Memory B cell (primary cell): ENCODE measurements at regions not wholly inside any gene's neighbourhood (a gene's known extent, or its start where the extent isn't known, plus 50 kb on each side); places are given as distances from the start of the nearest gene placed in this dataset.

Experiments used
- ATAC-seq: fragments of 150-1000 bp; cut with Tn5 transposase; 2 replicates; pipeline ENCODE4 v1.10.0; 2021; ENCODE audit warnings: low read depth, mild to moderate bottlenecking, moderate library complexity
- DNase-seq, 2 donors: peaks; one replicate each; pipeline ENCODE4 v3.0.0; 2022; ENCODE audit warnings: low spot score in 2 of 2
- H3K27ac Mint-ChIP-seq: one replicate; pipeline ENCODE4 v1.8.0; 2022; ENCODE audit warnings: mild to moderate bottlenecking, moderate library complexity, mixed read lengths
- H3K27me3 Mint-ChIP-seq: one replicate; pipeline ENCODE4 v1.8.0; 2022; ENCODE audit warnings: mixed read lengths
- H3K36me3 Mint-ChIP-seq: one replicate; pipeline ENCODE4 v1.8.0; 2022; ENCODE audit warnings: mild to moderate bottlenecking, mixed read lengths
- H3K4me1 Mint-ChIP-seq: one replicate; pipeline ENCODE4 v1.8.0; 2022; ENCODE audit warnings: mixed read lengths
- H3K4me3 Mint-ChIP-seq: one replicate; pipeline ENCODE4 v1.8.0; 2022; ENCODE audit warnings: mild to moderate bottlenecking, moderate library complexity, mixed read lengths
- H3K9me3 Mint-ChIP-seq: one replicate; pipeline ENCODE4 v1.8.0; 2022; ENCODE audit warnings: mixed read lengths

DNA sequence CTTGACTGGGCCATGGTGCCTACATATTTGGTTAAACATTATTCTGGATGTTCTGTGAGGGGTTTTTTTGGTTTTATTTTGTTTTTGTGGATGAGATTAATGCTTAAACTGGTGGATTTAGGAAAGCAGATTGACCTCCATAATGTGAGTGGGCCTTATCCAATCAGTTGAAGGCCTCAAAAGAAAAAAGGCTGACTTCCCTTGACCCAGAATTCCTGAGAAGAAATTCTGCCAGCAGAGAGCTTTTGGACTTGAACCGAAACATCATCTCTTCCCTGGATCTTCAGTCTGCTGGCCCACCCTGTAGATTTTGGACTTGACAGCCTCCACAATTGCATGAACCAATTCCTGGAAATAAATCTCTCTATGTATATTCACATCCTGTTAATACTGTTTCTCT, 94.4 kb downstream of the ADRA2A start:
- DNase-seq (no peak), ATAC-seq (no peak)
- Mint-ChIP-seq H3K9me3 (peaks cover 3% of the 10 kb centered on the region), H3K4me3 (no peak overlapping the region), H3K4me1 (no peaks in the 10 kb centered on the region), H3K27me3 (peaks cover 6% of the 10 kb centered on the region), H3K36me3 (no peaks in the 10 kb centered on the region), H3K27ac (no peak overlapping the region)

DNA sequence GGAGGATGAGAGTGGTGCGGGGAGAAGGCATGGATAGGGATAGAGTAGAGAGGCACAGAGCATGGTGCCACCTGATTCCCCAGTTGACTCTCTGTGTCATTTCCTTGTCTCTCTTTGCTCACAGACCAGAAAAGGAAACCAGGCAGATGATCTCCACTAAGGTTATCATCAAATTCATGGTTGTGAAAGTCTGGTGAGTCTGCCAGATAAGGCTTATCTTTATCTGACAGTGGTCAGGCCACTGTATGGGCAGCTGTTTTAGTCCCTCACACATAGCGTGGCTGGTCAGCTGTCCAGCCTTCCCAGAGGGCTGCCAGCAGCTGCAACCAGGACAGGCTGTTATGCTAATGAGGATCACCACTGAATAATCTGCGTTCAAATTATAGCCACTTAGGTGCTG, 99.0 kb downstream of the ADRA2A start:
- Mint-ChIP-seq H3K27ac (no peak overlapping the region), H3K27me3 (peaks cover 14% of the 10 kb centered on the region), H3K9me3 (no peaks in the 10 kb centered on the region), H3K36me3 (no peaks in the 10 kb centered on the region), H3K4me1 (peaks cover 5% of the 10 kb centered on the region), H3K4me3 (no peak overlapping the region)
- no peak for ATAC-seq
- DNase-seq = no peak

DNA sequence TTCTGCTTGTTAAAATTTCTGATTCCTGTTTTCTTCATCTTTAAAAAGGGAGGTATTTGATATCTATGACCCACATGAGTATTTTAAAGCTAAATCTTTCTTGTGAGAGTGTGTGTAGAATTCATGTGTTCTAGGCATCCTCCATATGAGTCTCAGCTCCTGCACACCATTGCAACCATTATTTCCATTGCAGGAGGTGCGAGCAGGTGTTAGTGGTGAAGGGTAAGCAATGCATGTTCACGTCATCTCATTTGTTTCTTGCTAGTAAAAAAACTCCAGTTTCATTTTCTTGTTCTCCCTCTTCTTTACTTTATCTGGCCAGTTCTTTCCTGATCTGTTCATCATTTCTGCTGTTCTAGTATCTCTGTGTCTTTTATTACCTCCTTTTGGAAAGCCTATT, 100.5 kb downstream of the ADRA2A start:
- Mint-ChIP-seq H3K9me3 (no peaks in the 10 kb centered on the region), H3K27me3 (peaks cover 17% of the 10 kb centered on the region), H3K4me3 (no peak overlapping the region), H3K36me3 (no peaks in the 10 kb centered on the region), H3K27ac (no peak overlapping the region), H3K4me1 (peaks cover 5% of the 10 kb centered on the region)
- DNase-seq (no peak), ATAC-seq (no peak)

DNA sequence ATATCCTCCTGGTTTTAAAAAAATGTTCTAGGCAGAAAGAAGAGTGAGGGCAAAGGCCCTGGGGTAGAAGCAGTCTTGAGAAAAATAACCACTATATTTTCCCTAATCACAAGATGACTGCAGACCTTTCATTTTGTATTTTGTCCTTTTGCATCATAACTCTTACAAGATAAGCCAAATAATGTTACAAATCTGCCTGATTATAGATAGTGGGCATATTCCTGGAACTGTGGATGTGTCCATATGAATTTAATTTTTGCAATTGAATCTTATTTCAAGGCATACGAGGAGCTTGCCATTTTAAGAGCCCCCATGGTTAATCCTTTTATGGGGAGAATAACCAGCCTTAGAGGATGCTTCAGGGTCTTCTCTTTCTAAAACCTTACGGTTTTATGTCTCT, 102.7 kb downstream of the ADRA2A start:
- H3K4me3 Mint-ChIP-seq = no peak overlapping the region
- H3K9me3 Mint-ChIP-seq = no peaks in the 10 kb centered on the region
- H3K27ac Mint-ChIP-seq = no peak overlapping the region
- DNase-seq (no peak), ATAC-seq (no peak)
- no peaks in the 10 kb centered on the region for H3K36me3 Mint-ChIP-seq
- H3K4me1 Mint-ChIP-seq = peaks cover 5% of the 10 kb centered on the region
- H3K27me3 Mint-ChIP-seq = peaks cover 17% of the 10 kb centered on the region

DNA sequence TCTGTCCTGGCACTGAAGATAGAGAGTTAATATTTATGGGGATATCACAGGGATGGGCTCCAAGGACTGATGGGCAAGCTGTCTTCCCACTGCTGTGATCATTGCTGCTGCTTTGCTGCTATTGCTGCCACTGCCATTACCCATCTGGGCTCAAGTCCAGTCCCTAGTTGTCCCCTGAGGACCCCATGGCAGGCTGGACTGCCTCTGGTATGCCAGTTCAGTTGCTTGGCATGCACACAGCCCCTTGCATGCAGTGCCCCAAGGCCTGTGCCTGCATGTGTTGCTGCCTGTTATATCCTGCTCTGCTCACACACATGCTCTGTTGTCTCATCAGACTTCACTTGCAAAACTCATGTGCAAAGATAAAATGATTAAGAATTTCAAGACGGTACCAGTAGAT, 109.5 kb downstream of the ADRA2A start:
- no peak for DNase-seq
- Mint-ChIP-seq H3K9me3 (no peaks in the 10 kb centered on the region), H3K36me3 (no peaks in the 10 kb centered on the region), H3K4me1 (no peaks in the 10 kb centered on the region), H3K27me3 (peaks cover 9% of the 10 kb centered on the region), H3K4me3 (no peak overlapping the region), H3K27ac (no peak overlapping the region)
- no peak for ATAC-seq

DNA sequence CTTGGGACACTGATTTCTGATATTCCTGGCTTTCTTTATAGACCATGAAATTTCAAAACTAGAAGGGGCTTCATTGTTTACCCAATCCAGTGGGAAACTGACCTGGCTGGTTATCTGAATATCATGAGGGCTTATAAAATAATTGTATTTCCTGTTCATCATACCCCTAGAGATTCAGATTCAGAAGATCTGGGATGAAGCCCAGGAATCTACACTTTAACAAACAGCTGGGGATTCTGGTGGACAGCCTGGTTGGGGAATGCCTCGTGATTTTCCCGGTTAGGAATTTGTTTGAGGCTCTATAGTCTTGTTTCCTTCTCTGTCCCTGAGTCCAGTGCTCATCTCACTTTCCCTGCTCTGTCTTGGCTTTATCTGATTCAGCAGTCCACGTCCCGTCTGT, 110.3 kb downstream of the ADRA2A start:
- ATAC-seq (no peak), DNase-seq (no peak)
- no peaks in the 10 kb centered on the region for H3K36me3 Mint-ChIP-seq
- H3K4me3 Mint-ChIP-seq = no peak overlapping the region
- peaks cover 9% of the 10 kb centered on the region for H3K27me3 Mint-ChIP-seq
- no peaks in the 10 kb centered on the region for H3K4me1 Mint-ChIP-seq
- no peak overlapping the region for H3K27ac Mint-ChIP-seq
- H3K9me3 Mint-ChIP-seq = no peaks in the 10 kb centered on the region

DNA sequence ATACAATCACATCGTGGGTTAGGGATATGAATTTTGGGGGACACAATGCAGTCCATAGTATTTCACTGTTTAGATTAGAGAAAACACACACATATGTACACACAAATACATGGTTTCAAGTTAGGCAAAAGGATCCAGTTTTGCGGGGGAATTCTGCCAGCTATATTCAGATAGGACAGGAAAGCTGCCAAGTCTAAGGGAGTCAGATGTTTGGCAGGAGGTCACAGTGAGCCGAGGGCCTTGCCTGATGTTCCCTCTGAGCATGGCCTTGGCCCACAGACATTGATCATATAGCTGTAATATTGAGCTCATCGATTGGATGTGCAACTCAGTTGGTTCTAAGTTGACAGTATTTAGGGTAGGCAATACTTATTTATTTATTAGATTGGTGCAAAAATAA, 122.8 kb downstream of the ADRA2A start:
- H3K9me3 Mint-ChIP-seq = peaks cover 1% of the 10 kb centered on the region
- DNase-seq (no peak), ATAC-seq (no peak)
- H3K27ac Mint-ChIP-seq = no peak overlapping the region
- peaks cover 12% of the 10 kb centered on the region for H3K27me3 Mint-ChIP-seq
- no peaks in the 10 kb centered on the region for H3K4me1 Mint-ChIP-seq
- no peak overlapping the region for H3K4me3 Mint-ChIP-seq
- H3K36me3 Mint-ChIP-seq = no peaks in the 10 kb centered on the region

DNA sequence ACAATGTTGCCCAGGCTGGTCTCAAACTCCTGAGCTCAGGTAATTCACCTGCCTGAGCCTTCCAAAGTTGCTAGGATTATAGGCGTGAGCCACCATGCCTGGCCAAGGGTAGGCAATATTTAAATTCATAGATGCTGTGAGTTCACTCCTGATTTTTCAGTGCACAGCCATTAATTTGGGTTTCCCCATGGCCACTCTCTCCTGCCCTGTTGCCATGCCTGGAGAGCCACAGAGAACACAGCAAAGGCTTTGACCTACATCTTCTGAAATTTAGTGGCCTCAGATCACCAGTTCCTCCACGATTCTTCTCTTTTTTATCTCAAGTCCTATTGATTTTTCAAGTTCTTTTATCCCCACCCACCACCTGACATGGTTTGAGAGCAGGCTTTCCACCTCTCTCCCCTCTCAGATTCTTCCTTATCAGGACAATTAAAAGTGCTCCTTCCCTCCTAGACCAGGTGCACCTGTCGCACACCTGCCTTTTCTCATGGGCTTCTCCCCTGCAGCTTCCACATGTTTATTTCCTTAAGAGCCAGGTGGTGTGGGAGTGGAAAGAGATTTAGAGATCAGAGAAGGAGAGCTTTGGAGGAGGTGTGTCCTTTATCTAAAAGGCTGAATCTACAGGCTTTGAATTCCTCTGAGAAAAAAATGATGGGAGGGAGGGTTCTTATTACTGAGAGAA, 123.8 kb downstream of the ADRA2A start:
- DNase-seq = no peak
- Mint-ChIP-seq H3K36me3 (no peaks in the 10 kb centered on the region), H3K4me1 (no peaks in the 10 kb centered on the region), H3K27ac (no peak overlapping the region), H3K4me3 (no peak overlapping the region), H3K9me3 (no peaks in the 10 kb centered on the region), H3K27me3 (peaks cover 9% of the 10 kb centered on the region)
- ATAC-seq = no peak

DNA sequence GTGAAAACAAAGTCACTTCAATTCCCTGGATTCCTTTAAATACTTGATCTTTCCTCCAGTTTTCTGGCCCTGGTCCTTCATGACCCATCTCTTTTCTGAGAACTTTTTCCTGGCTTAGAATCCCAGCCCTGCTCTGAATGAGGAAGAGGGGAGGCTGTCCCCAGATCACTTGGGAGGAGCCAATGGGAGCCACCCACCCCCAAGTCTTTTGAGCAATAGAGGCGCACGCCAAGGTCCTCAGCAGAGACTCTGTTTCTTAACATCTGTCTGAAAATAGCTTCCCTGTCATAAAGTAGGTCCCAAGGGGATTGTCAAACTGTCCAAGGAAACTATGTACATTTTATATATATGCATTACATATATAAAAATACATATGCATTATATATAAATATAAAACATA, 126.8 kb downstream of the ADRA2A start:
- Mint-ChIP-seq H3K9me3 (no peaks in the 10 kb centered on the region), H3K4me1 (no peaks in the 10 kb centered on the region), H3K4me3 (no peak overlapping the region), H3K36me3 (no peaks in the 10 kb centered on the region), H3K27me3 (peaks cover 12% of the 10 kb centered on the region), H3K27ac (no peak overlapping the region)
- DNase-seq = no peak
- ATAC-seq = no peak

DNA sequence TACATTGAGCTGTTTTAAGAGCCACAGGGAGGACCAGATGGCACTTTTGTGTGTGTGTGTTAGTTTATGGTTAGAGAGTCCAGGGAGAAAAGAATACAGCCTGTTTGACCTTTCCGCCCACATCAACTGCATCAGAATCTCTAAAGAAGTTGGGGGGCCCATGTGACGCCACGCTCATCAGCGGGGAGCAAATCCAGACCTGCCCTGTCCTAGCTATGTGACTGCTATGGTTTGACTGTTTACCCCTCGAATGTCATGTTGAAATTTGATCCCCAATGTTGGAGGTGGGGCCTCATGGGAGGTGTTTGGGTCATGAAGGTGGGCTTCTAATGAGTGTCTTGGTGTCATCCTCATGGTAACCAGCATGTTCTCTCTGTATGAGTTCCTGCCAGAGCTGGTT, 128.0 kb downstream of the ADRA2A start:
- H3K27ac Mint-ChIP-seq = no peak overlapping the region
- H3K4me3 Mint-ChIP-seq = no peak overlapping the region
- H3K9me3 Mint-ChIP-seq = no peaks in the 10 kb centered on the region
- peaks cover 11% of the 10 kb centered on the region for H3K27me3 Mint-ChIP-seq
- no peak for DNase-seq
- ATAC-seq = no peak
- no peaks in the 10 kb centered on the region for H3K4me1 Mint-ChIP-seq
- no peaks in the 10 kb centered on the region for H3K36me3 Mint-ChIP-seq

DNA sequence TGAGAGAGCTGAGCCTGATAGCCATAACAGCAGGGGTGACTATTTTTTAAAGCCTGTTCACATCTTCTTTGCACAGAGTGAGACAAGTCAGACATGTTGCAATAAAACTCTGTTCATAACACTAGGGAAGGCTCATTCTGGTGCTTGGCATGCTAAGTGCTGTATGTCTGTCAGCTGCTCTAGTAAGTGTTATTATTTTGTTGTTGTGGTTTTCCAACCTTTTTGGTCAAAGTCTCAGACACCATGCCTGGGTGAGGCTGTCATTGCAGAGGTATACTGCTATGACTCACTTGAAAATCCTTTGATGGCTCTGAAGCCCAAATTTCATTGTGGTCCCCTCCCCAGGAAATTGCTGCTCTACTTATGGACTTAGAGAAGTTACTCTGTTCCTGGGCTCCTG, 129.7 kb downstream of the ADRA2A start:
- H3K36me3 Mint-ChIP-seq = no peaks in the 10 kb centered on the region
- no peaks in the 10 kb centered on the region for H3K9me3 Mint-ChIP-seq
- no peak overlapping the region for H3K27ac Mint-ChIP-seq
- ATAC-seq (no peak), DNase-seq (no peak)
- peaks cover 9% of the 10 kb centered on the region for H3K27me3 Mint-ChIP-seq
- no peak overlapping the region for H3K4me3 Mint-ChIP-seq
- no peaks in the 10 kb centered on the region for H3K4me1 Mint-ChIP-seq

DNA sequence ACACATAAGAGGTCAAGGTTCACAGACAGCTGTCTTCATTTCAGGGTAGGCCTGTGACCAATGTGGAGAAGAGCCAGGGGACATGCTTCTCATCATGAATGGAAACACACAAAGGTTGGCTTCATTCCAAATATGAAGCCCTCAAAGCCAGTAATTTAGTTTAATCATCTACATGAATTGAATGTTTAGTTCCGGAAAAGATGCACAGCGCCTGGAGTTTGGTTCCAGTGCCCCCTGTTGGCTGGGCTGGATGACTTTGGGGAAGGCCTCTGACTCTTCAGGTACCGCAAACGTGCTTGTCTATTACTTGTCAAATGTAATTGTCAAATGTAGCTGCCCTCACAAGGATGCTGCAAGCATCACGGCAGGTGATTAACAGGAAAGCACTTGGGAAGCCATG, 130.7 kb downstream of the ADRA2A start:
- no peak for DNase-seq
- ATAC-seq = no peak
- Mint-ChIP-seq H3K27ac (no peak overlapping the region), H3K36me3 (no peaks in the 10 kb centered on the region), H3K9me3 (no peaks in the 10 kb centered on the region), H3K4me3 (no peak overlapping the region), H3K27me3 (peaks cover 9% of the 10 kb centered on the region), H3K4me1 (no peaks in the 10 kb centered on the region)

DNA sequence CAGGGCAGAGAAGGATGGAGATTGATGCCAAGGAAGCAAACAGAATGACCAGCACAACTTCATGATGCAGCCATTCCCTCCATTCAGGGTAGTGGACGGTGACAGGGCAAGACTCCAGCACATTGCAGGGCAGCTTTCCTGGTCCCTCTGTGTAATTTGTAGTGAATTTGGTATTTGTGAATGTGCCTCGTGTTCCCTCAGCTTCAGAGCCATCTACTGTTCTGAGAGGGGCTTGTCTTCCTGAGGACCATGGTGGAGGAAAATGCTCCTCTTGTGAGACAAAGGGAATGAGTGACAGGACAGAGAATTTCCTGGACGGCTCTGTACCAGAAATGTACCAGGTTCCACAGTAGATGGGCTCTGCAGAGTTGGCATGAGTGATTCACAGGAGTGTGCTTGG, 132.1 kb downstream of the ADRA2A start:
- H3K4me3 Mint-ChIP-seq = no peak overlapping the region
- H3K36me3 Mint-ChIP-seq = no peaks in the 10 kb centered on the region
- DNase-seq (no peak), ATAC-seq (no peak)
- H3K27me3 Mint-ChIP-seq = peaks cover 7% of the 10 kb centered on the region
- H3K9me3 Mint-ChIP-seq = no peaks in the 10 kb centered on the region
- no peaks in the 10 kb centered on the region for H3K4me1 Mint-ChIP-seq
- H3K27ac Mint-ChIP-seq = no peak overlapping the region

DNA sequence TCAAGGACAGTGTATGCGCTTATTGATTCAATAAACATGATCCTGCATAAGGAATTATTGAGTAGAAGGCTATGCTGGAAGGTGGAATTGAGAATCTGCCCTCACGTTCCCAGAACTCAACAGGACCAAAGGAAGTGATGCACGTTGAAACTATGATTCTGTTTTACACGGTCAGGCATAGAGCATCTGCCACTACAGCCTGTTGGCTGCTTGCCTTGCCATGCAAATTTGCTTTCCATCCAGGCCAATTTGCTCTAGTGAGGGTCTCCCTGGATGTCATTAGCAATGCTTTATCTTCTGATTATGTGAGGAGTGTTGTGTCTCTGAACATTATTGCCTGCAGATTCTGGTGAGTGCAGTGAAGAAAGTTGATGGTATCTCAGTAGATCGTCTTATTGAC, 132.9 kb downstream of the ADRA2A start:
- no peak for ATAC-seq
- Mint-ChIP-seq H3K4me1 (no peaks in the 10 kb centered on the region), H3K4me3 (no peak overlapping the region), H3K36me3 (no peaks in the 10 kb centered on the region), H3K27me3 (peaks cover 7% of the 10 kb centered on the region), H3K27ac (no peak overlapping the region), H3K9me3 (no peaks in the 10 kb centered on the region)
- no peak for DNase-seq

DNA sequence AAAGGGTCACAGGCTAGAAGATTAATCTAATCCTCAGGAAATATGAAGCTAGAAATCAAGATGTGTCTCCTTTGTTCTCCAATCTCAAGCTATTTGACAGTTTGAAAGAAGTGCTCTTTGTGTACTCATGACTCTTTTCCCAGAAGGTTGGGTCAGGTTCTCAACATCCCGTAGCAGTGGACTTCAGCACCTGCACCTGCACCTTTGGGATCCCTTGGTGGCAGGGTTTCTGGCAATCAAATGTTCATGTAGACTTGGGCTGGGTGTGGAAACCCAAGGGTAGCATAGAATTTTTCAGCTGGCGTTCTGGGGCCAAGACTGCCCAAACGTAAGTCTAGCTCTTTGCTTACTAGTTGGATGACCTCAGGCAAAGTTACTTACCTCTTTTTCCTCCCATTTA, 134.4 kb downstream of the ADRA2A start:
- no peak overlapping the region for H3K4me3 Mint-ChIP-seq

More for the DNA sequence above, 134.4 kb downstream of the ADRA2A start:
- H3K27me3 Mint-ChIP-seq = peaks cover 7% of the 10 kb centered on the region
- DNase-seq (no peak), ATAC-seq (no peak)
- no peak overlapping the region for H3K27ac Mint-ChIP-seq
- H3K9me3 Mint-ChIP-seq = peaks cover 2% of the 10 kb centered on the region
- no peaks in the 10 kb centered on the region for H3K4me1 Mint-ChIP-seq
- H3K36me3 Mint-ChIP-seq = no peaks in the 10 kb centered on the region
